GM19351 (cell line): ENCODE measurements at regions not wholly inside any gene's neighbourhood (a gene's known extent, or its start where the extent isn't known, plus 50 kb on each side); places are given as distances from the start of the nearest gene placed in this dataset.
A peak's percentile ranks its signal among the peaks of the same experiment; 100 is the strongest.
"Not testable (repeated sequence)": the region's sequence is repeated elsewhere in the genome, so short reads cannot be mapped to it uniquely, and the experiment has no call there.

Source experiments
- ATAC-seq: cut with Tn5 transposase; IDR thresholded peaks from one replicate; pipeline ENCODE4 v1.9.1; 2021; ENCODE audit warnings: mild to moderate bottlenecking, moderate library complexity; ENCODE audit not compliant: unreplicated experiment

- ATAC-seq, result no peak
Measured at GRCh38 chr2:184169366-184169765, 429.0 kb upstream of the ZNF804A start.

GRCh38 chr2:184174493-184175104 lies 423.7 kb upstream of the ZNF804A start:
- ATAC-seq, result no peak

GRCh38 chr2:184178229-184178628 lies 420.1 kb upstream of the ZNF804A start:
- no peak for ATAC-seq

GRCh38 chr2:184186436-184186835 lies 411.9 kb upstream of the ZNF804A start:
- ATAC-seq, result no peak

GRCh38 chr2:184187421-184187971 lies 410.8 kb upstream of the ZNF804A start:
- ATAC-seq, result no peak

GRCh38 chr2:184190725-184191124 lies 407.6 kb upstream of the ZNF804A start:
- ATAC-seq, result no peak

GRCh38 chr2:184192649-184193048 lies 405.7 kb upstream of the ZNF804A start:
- ATAC-seq, result no peak

GRCh38 chr2:184197413-184197812 lies 400.9 kb upstream of the ZNF804A start:
- no peak for ATAC-seq

GRCh38 chr2:184198791-184199190 lies 399.5 kb upstream of the ZNF804A start:
- not testable (repeated sequence) for ATAC-seq

GRCh38 chr2:184199274-184199673 lies 399.1 kb upstream of the ZNF804A start:
- ATAC-seq, result no peak

GRCh38 chr2:184201246-184201645 lies 397.1 kb upstream of the ZNF804A start:
- no peak for ATAC-seq

- ATAC-seq, result no peak
Measured at GRCh38 chr2:184203661-184204060, 394.7 kb upstream of the ZNF804A start.

GRCh38 chr2:184205048-184205596 lies 393.2 kb upstream of the ZNF804A start:
- no peak for ATAC-seq

GRCh38 chr2:184206045-184206444 lies 392.3 kb upstream of the ZNF804A start:
- no peak for ATAC-seq

- no peak for ATAC-seq
Measured at GRCh38 chr2:184210329-184210728, 388.0 kb upstream of the ZNF804A start.

GRCh38 chr2:184215745-184216144 lies 382.6 kb upstream of the ZNF804A start:
- ATAC-seq, result peak; percentile 79

- no peak for ATAC-seq
Measured at GRCh38 chr2:184256611-184257010, 341.7 kb upstream of the ZNF804A start.

GRCh38 chr2:184261331-184261730 lies 337.0 kb upstream of the ZNF804A start:
- no peak for ATAC-seq

- no peak for ATAC-seq
Measured at GRCh38 chr2:184261818-184262217, 336.5 kb upstream of the ZNF804A start.

- no peak for ATAC-seq
Measured at GRCh38 chr2:184268900-184269477, 329.3 kb upstream of the ZNF804A start.

- no peak for ATAC-seq
Measured at GRCh38 chr2:184270660-184271059, 327.7 kb upstream of the ZNF804A start.

GRCh38 chr2:184272056-184272455 lies 326.3 kb upstream of the ZNF804A start:
- no peak for ATAC-seq
